ENCODE measurements at regions not wholly inside any gene's neighbourhood (a gene's known extent, or its start where the extent isn't known, plus 50 kb on each side); places are given as distances from the start of the nearest gene placed in this dataset.
A peak's percentile ranks its signal among the peaks of the same experiment; 100 is the strongest.

GRCh38 chr14:54193871-54194270 is 202.9 kb upstream of the CDKN3 start:
- H3K4me1 Mint-ChIP-seq = peaks cover 12% of the 10 kb centered on the region
- no peak overlapping the region for H3K4me3 Mint-ChIP-seq
- DNase-seq (ENCODE audit: low spot score in 2 of 2, unreplicated experiment in 2 of 2) = no peak
- no peak for TF ChIP-seq CTCF (IDR thresholded peaks at IDR 0.05; ENCODE audit: unreplicated experiment)
- no peaks in the 10 kb centered on the region for H3K27me3 Mint-ChIP-seq (ENCODE audit: low read depth)
- no peaks in the 10 kb centered on the region for H3K36me3 Mint-ChIP-seq
- H3K27ac Mint-ChIP-seq = peak overlapping the region; percentile 8
- peaks cover 9% of the 10 kb centered on the region for H3K9me3 Mint-ChIP-seq

DNA sequence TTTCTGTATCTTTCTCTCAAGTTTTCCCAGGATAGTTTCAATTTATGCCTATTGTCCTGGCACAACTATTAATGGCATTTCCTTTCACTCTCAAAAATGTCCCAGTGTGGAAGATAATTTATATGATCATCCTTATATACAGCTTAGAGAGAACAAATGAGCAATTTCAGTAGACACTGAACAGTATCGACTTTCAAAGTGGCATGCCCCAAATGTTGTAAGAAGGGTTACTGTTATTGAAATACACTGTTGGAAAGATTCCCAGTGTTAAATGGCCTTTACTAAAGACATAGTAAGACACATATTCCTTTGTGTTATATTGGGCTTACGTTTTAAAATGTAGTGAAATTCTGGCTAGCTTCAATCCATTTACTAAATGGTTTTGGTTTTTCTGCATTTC is 202.3 kb upstream of the CDKN3 start:
- peaks cover 13% of the 10 kb centered on the region for H3K9me3 Mint-ChIP-seq
- no peak overlapping the region for H3K4me3 Mint-ChIP-seq
- H3K27me3 Mint-ChIP-seq (ENCODE audit: low read depth) = no peaks in the 10 kb centered on the region
- TF ChIP-seq CTCF (IDR thresholded peaks at IDR 0.05; ENCODE audit: unreplicated experiment) = no peak
- DNase-seq (ENCODE audit: low spot score in 2 of 2, unreplicated experiment in 2 of 2) = no peak
- no peaks in the 10 kb centered on the region for H3K36me3 Mint-ChIP-seq
- peaks cover 12% of the 10 kb centered on the region for H3K4me1 Mint-ChIP-seq
- H3K27ac Mint-ChIP-seq = no peak overlapping the region

DNA sequence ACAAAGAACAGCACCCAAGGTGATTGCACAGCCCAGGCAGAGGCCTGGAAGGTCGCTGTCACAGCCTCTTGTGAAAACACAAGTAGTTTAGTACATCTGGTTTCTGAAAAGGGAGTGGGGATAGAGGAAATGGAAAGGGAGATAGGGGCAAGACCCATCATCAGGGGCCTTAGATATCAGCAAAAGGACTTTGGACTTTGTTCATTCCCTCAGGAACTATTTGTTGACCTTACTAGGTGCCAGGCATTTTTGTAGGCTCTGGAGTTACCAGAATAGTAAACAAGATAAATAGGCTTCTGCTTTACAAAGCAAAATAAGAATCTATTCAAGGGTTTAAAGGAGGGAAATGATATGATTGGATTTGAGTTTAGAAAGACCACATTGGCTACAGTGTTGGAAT is 199.4 kb upstream of the CDKN3 start:
- Mint-ChIP-seq H3K9me3 (peaks cover 28% of the 10 kb centered on the region), H3K4me3 (no peak overlapping the region), H3K27me3 (ENCODE audit: low read depth) (no peaks in the 10 kb centered on the region), H3K4me1 (peaks cover 10% of the 10 kb centered on the region), H3K27ac (no peak overlapping the region), H3K36me3 (peaks cover 3% of the 10 kb centered on the region)
- no peak for TF ChIP-seq CTCF (IDR thresholded peaks at IDR 0.05; ENCODE audit: unreplicated experiment)
- no peak for DNase-seq (ENCODE audit: low spot score in 2 of 2, unreplicated experiment in 2 of 2)

GRCh38 chr14:54200726-54201125 is 196.1 kb upstream of the CDKN3 start:
- Mint-ChIP-seq H3K4me1 (no peaks in the 10 kb centered on the region), H3K4me3 (no peak overlapping the region), H3K27me3 (ENCODE audit: low read depth) (no peaks in the 10 kb centered on the region), H3K9me3 (peaks cover 28% of the 10 kb centered on the region), H3K27ac (no peak overlapping the region), H3K36me3 (peaks cover 3% of the 10 kb centered on the region)
- TF ChIP-seq CTCF (IDR thresholded peaks at IDR 0.05; ENCODE audit: unreplicated experiment) = no peak
- no peak for DNase-seq (ENCODE audit: low spot score in 2 of 2, unreplicated experiment in 2 of 2)

- Mint-ChIP-seq H3K9me3 (peaks cover 28% of the 10 kb centered on the region), H3K27ac (no peak overlapping the region), H3K36me3 (peaks cover 3% of the 10 kb centered on the region), H3K4me1 (peaks cover 11% of the 10 kb centered on the region), H3K27me3 (ENCODE audit: low read depth) (no peaks in the 10 kb centered on the region), H3K4me3 (no peak overlapping the region)
- DNase-seq (ENCODE audit: low spot score in 2 of 2, unreplicated experiment in 2 of 2) = no peak
- TF ChIP-seq CTCF (IDR thresholded peaks at IDR 0.05; ENCODE audit: unreplicated experiment) = no peak
These were observed 194.5 kb upstream of the CDKN3 start for GRCh38 chr14:54202288-54202687.

- DNase-seq (ENCODE audit: low spot score in 2 of 2, unreplicated experiment in 2 of 2) = no peak
- no peak for TF ChIP-seq CTCF (IDR thresholded peaks at IDR 0.05; ENCODE audit: unreplicated experiment)
- Mint-ChIP-seq H3K27ac (peak overlapping the region; percentile 32), H3K36me3 (peaks cover 3% of the 10 kb centered on the region), H3K4me1 (peaks cover 25% of the 10 kb centered on the region), H3K4me3 (no peak overlapping the region), H3K9me3 (no peaks in the 10 kb centered on the region), H3K27me3 (ENCODE audit: low read depth) (no peaks in the 10 kb centered on the region)
These were observed 190.3 kb upstream of the CDKN3 start for GRCh38 chr14:54206516-54206915.

Measured in mesothelial cell of epicardium (in vitro differentiated cells).